ENCODE measurements at regions not wholly inside any gene's neighbourhood (a gene's known extent, or its start where the extent isn't known, plus 50 kb on each side); places are given as distances from the start of the nearest gene placed in this dataset.

- TF ChIP-seq CTCF (IDR thresholded peaks at IDR 0.05) (no peak), POLR2A (IDR thresholded peaks at IDR 0.05) (no peak)
These were observed 232.3 kb downstream of the COL12A1 start for GRCh38 chr6:74973591-74973990.
